ENCODE measurements at regions not wholly inside any gene's neighbourhood (a gene's known extent, or its start where the extent isn't known, plus 50 kb on each side); places are given as distances from the start of the nearest gene placed in this dataset.

GRCh38 chr6:147141711-147142308 is 62.4 kb upstream of the STXBP5 start:
- no peak for TF ChIP-seq EZH2 (IDR thresholded peaks at IDR 0.05; ENCODE audit: borderline replicate concordance, insufficient read depth, low read depth, low read length, poor library complexity, severe bottlenecking)
- TF ChIP-seq CTCF (IDR thresholded peaks at IDR 0.05): no peak
- Mint-ChIP-seq H3K27me3 (no peaks in the 10 kb centered on the region), H3K9me3 (ENCODE audit: insufficient read depth) (no peaks in the 10 kb centered on the region), H3K4me1 (no peaks in the 10 kb centered on the region), H3K27ac (no peak overlapping the region), H3K4me3 (no peak overlapping the region)
- Histone ChIP-seq H2AFZ (ENCODE audit: insufficient read depth, low read depth, low read length, poor library complexity, severe bottlenecking) (no peak overlapping the region), H3K9ac (ENCODE audit: low read length) (no peak overlapping the region), H3K36me3 (replicated peaks in 1 of 2; ENCODE audit: control extremely low read depth in 1 of 2, control insufficient read depth in 1 of 2, extremely low read depth in 1 of 2, insufficient read depth in 2 of 2, low read length in 1 of 2) (no peaks in the 10 kb centered on the region), H3K27me3 (replicated peaks in 1 of 4; ENCODE audit: control extremely low read depth in 1 of 4, control insufficient read depth in 3 of 4, insufficient read depth in 4 of 4, low read length in 3 of 4) (no peaks in the 10 kb centered on the region), H3K27ac (ENCODE audit: low read length in 2 of 2) (no peak overlapping the region), H3K4me3 (ENCODE audit: control extremely low read depth in 1 of 5, extremely low read depth in 1 of 5, insufficient read depth in 1 of 5, low read depth in 2 of 5, low read length in 4 of 5) (no peak overlapping the region), H3K9me3 (ENCODE audit: control extremely low read depth in 1 of 3, control insufficient read depth in 2 of 3, insufficient read depth in 1 of 3, low read length in 2 of 3) (no peaks in the 10 kb centered on the region), H4K20me1 (ENCODE audit: control insufficient read depth, insufficient read depth, low read length, poor library complexity, severe bottlenecking) (no peaks in the 10 kb centered on the region), H3K4me2 (replicated peaks; ENCODE audit: low read depth, low read length, poor library complexity, severe bottlenecking) (no peak overlapping the region), H3K4me1 (ENCODE audit: control insufficient read depth in 2 of 2, insufficient read depth in 2 of 2, low read length in 2 of 2) (no peaks in the 10 kb centered on the region), H3K79me2 (ENCODE audit: control insufficient read depth, insufficient read depth, low read length) (no peaks in the 10 kb centered on the region)
- POLR2A ChIA-PET: interaction anchor here (0.6 kb wide), 1 partner anchor 31 kb away, joined by 5 read pairs; no protein-coding TSS in a partner anchor
- no CpG with 5 or more reads among the region's 1 CpG for WGBS (ENCODE audit: insufficient coverage)
- CTCF ChIA-PET: no interaction called here
- ATAC-seq (ENCODE audit: low read depth) (no peak), DNase-seq (no peak)
- intact Hi-C loops (cut with micrococcal nuclease): no loop called here

GRCh38 chr6:147142684-147143245 is 61.5 kb upstream of the STXBP5 start:
- Mint-ChIP-seq H3K4me3 (no peak overlapping the region), H3K9me3 (ENCODE audit: insufficient read depth) (no peaks in the 10 kb centered on the region), H3K4me1 (no peaks in the 10 kb centered on the region), H3K27me3 (no peaks in the 10 kb centered on the region), H3K27ac (no peak overlapping the region)
- ChIA-PET CTCF (no interaction called here), POLR2A (interaction anchor here (0.6 kb wide), 1 partner anchor 30 kb away, joined by 5 read pairs; no protein-coding TSS in a partner anchor)
- no peaks in the 10 kb centered on the region for H3K36me3 ChIP-seq (replicated peaks in 1 of 2; ENCODE audit: control extremely low read depth in 1 of 2, control insufficient read depth in 1 of 2, extremely low read depth in 1 of 2, insufficient read depth in 2 of 2, low read length in 1 of 2)
- H3K27ac ChIP-seq (ENCODE audit: low read length in 2 of 2): no peak overlapping the region
- H4K20me1 ChIP-seq (ENCODE audit: control insufficient read depth, insufficient read depth, low read length, poor library complexity, severe bottlenecking): no peaks in the 10 kb centered on the region
- TF ChIP-seq EZH2 (IDR thresholded peaks at IDR 0.05; ENCODE audit: borderline replicate concordance, insufficient read depth, low read depth, low read length, poor library complexity, severe bottlenecking) (no peak), CTCF (IDR thresholded peaks at IDR 0.05) (no peak)
- intact Hi-C loops (cut with micrococcal nuclease): no loop called here
- ATAC-seq (ENCODE audit: low read depth) (no peak), DNase-seq (no peak)
- WGBS (ENCODE audit: insufficient coverage): 100% methylated on average over 1 of the region's 3 CpGs
- H3K9me3 ChIP-seq (ENCODE audit: control extremely low read depth in 1 of 3, control insufficient read depth in 2 of 3, insufficient read depth in 1 of 3, low read length in 2 of 3): no peaks in the 10 kb centered on the region
- H3K27me3 ChIP-seq (replicated peaks in 1 of 4; ENCODE audit: control extremely low read depth in 1 of 4, control insufficient read depth in 3 of 4, insufficient read depth in 4 of 4, low read length in 3 of 4): no peaks in the 10 kb centered on the region
- H3K4me1 ChIP-seq (ENCODE audit: control insufficient read depth in 2 of 2, insufficient read depth in 2 of 2, low read length in 2 of 2): no peaks in the 10 kb centered on the region
- H3K4me2 ChIP-seq (replicated peaks; ENCODE audit: low read depth, low read length, poor library complexity, severe bottlenecking): no peak overlapping the region
- no peaks in the 10 kb centered on the region for H3K79me2 ChIP-seq (ENCODE audit: control insufficient read depth, insufficient read depth, low read length)
- no peak overlapping the region for H3K4me3 ChIP-seq (ENCODE audit: control extremely low read depth in 1 of 5, extremely low read depth in 1 of 5, insufficient read depth in 1 of 5, low read depth in 2 of 5, low read length in 4 of 5)
- H2AFZ ChIP-seq (ENCODE audit: insufficient read depth, low read depth, low read length, poor library complexity, severe bottlenecking): no peak overlapping the region
- no peak overlapping the region for H3K9ac ChIP-seq (ENCODE audit: low read length)

Data from B cell (primary cell).